SK-N-SH (cell line): ENCODE measurements at regions not wholly inside any gene's neighbourhood (a gene's known extent, or its start where the extent isn't known, plus 50 kb on each side); places are given as distances from the start of the nearest gene placed in this dataset.

Experiments
- CTCF ChIA-PET: fragments of 300-600, 350-600 bp; formaldehyde crosslinking; extraction: SDS; loops from one replicate; lab custom pipeline; 2021; lab: Yijun Ruan, JAX
- POLR2A ChIA-PET: fragments of 350-600 bp; sonication (Branson Sonifier 250); formaldehyde crosslinking; extraction: SDS; loops from one replicate; lab custom pipeline; 2020; ENCODE audit warnings: antibody characterized with exemption, inconsistent platforms; lab: Yijun Ruan, JAX
- DNase-seq: peaks from one replicate; pipeline ENCODE4 v3.0.0; 2012
- H2AFZ ChIP-seq: fragments of 200-600 bp; sonication (generic); 2 replicates; pipeline ENCODE4 v1.8.1; 2016; ENCODE audit warnings: antibody characterized with exemption, mild to moderate bottlenecking, low read depth
- H3F3A ChIP-seq: fragments of 200-600 bp; sonication (generic); replicated peaks from 2 replicates; pipeline ENCODE3; 2016; ENCODE audit warnings: antibody characterized with exemption, mild to moderate bottlenecking; ENCODE audit not compliant: insufficient read depth
- H3K27ac ChIP-seq, 2 experiments: fragments of 200-500 bp in 1 of 2; fragments of 200-600 bp in 1 of 2; sonication (Bioruptor generic) in 1 of 2; sonication (generic), shearing (Covaris generic) in 1 of 2; 2 replicates each; pipeline versions ENCODE4 v1.5.1 to v1.6.1; 2014 to 2016; ENCODE audit warnings: low read depth in 2 of 2, inconsistent platforms in 1 of 2, low read length in 1 of 2, mild to moderate bottlenecking in 1 of 2, mixed read lengths in 1 of 2
- H3K27me3 ChIP-seq: fragments of 200-600 bp; sonication (generic), shearing (Covaris generic); 2 replicates; pipeline ENCODE4 v1.6.1; 2016; ENCODE audit warnings: mixed run types; ENCODE audit not compliant: insufficient read depth
- H3K36me3 ChIP-seq, 2 experiments: fragments of 200-500 bp in 1 of 2; fragments of 200-600 bp in 1 of 2; sonication (Bioruptor generic) in 1 of 2; sonication (generic) in 1 of 2; replicated peaks in 1 of 2; 2 replicates each; pipeline versions ENCODE3 to v1.5.1; 2014 to 2016; ENCODE audit warnings: low read length in 1 of 2, mild to moderate bottlenecking in 1 of 2; ENCODE audit not compliant: insufficient read depth in 2 of 2, control insufficient read depth in 1 of 2
- H3K4me1 ChIP-seq, 2 experiments: fragments of 200-500 bp in 1 of 2; fragments of 200-600 bp in 1 of 2; sonication (Bioruptor generic) in 1 of 2; sonication (generic), shearing (Covaris generic) in 1 of 2; 2 replicates each; pipeline versions ENCODE4 v1.5.1 to v1.6.1; 2014 to 2016; ENCODE audit warnings: low read depth in 1 of 2, low read length in 1 of 2, mixed run types in 1 of 2; ENCODE audit not compliant: insufficient read depth in 2 of 2, control insufficient read depth in 1 of 2
- H3K4me2 ChIP-seq: fragments of 200-600 bp; sonication (generic), shearing (Covaris generic); 2 replicates; pipeline ENCODE4 v1.6.1; 2017; ENCODE audit warnings: mixed run types
- H3K4me3 ChIP-seq, 2 experiments: fragments of 200-500 bp in 1 of 2; fragments of 200-600 bp in 1 of 2; sonication (Bioruptor generic) in 1 of 2; sonication (generic), shearing (Covaris generic) in 1 of 2; 2 replicates each; pipeline versions ENCODE4 v1.5.1 to v1.8.1; 2014 to 2016; ENCODE audit warnings: low read depth in 2 of 2, inconsistent platforms in 1 of 2, low read length in 1 of 2, mild to moderate bottlenecking in 1 of 2, mixed read lengths in 1 of 2, moderate library complexity in 1 of 2
- H3K79me2 ChIP-seq: fragments of 200-600 bp; sonication (generic); 2 replicates; pipeline ENCODE4 v1.8.1; 2017; ENCODE audit warnings: mild to moderate bottlenecking; ENCODE audit not compliant: insufficient read depth
- H3K9ac ChIP-seq: fragments of 200-600 bp; sonication (generic); 2 replicates; pipeline ENCODE4 v1.6.1; 2017; ENCODE audit warnings: mixed run types
- H3K9me2 ChIP-seq: fragments of 200-600 bp; sonication (generic); 2 replicates; pipeline ENCODE4 v1.6.1; 2017; ENCODE audit warnings: mixed run types
- H3K9me3 ChIP-seq: fragments of 200-600 bp; sonication (generic); 2 replicates; pipeline ENCODE4 v1.6.1; 2017; ENCODE audit warnings: mixed run types, mild to moderate bottlenecking, moderate library complexity
- H4K20me1 ChIP-seq: fragments of 200-600 bp; sonication (generic); 2 replicates; pipeline ENCODE4 v1.6.1; 2017; ENCODE audit warnings: mild to moderate bottlenecking, mixed run types; ENCODE audit not compliant: insufficient read depth
- CHD2 ChIP-seq: fragments of 150-350 bp; IDR thresholded peaks from 2 replicates; pipeline ENCODE4 v1.6.1; 2018; ENCODE audit warnings: low read length; ENCODE audit not compliant: partially characterized antibody
- EZH2phosphoT487 ChIP-seq: fragments of 200-600 bp; sonication (generic); IDR thresholded peaks from 2 replicates; pipeline ENCODE4 v1.6.1; 2017; ENCODE audit warnings: low read depth, mixed run types, mild to moderate bottlenecking, antibody characterized with exemption, moderate library complexity, borderline replicate concordance
- FOSL2 ChIP-seq: IDR thresholded peaks from 2 replicates; pipeline ENCODE4 v1.4.0; 2012; ENCODE audit warnings: low read depth, mild to moderate bottlenecking, moderate library complexity, borderline replicate concordance
- FOXJ3 ChIP-seq: sonication (generic); formaldehyde crosslinking; IDR thresholded peaks from 2 replicates; pipeline ENCODE4 v1.5.1; 2020; ENCODE audit warnings: mild to moderate bottlenecking, missing genetic modification reagents
- GABPA ChIP-seq: IDR thresholded peaks from 2 replicates; pipeline ENCODE4 v1.4.0; 2012; ENCODE audit warnings: low read depth, mild to moderate bottlenecking
- GATA2 ChIP-seq: sonication (generic); formaldehyde crosslinking; IDR thresholded peaks from 2 replicates; pipeline ENCODE4 v1.5.0; 2020; ENCODE audit warnings: mild to moderate bottlenecking, missing genetic modification reagents
- JUND ChIP-seq: IDR thresholded peaks from 2 replicates; pipeline ENCODE4 v1.4.0; 2012
- NFIC ChIP-seq: IDR thresholded peaks from 2 replicates; pipeline ENCODE4 v1.4.0; 2012; ENCODE audit warnings: borderline replicate concordance
- PBX3 ChIP-seq: IDR thresholded peaks from 2 replicates; pipeline ENCODE4; 2012
- RAD21 ChIP-seq: IDR thresholded peaks from 2 replicates; pipeline ENCODE4 v1.6.1; 2012; ENCODE audit warnings: mild to moderate bottlenecking, low read length
- RCOR1 ChIP-seq: fragments of 150-350 bp; IDR thresholded peaks from 2 replicates; pipeline ENCODE4 v1.6.1; 2017; ENCODE audit warnings: antibody characterized with exemption, low read length
- REST ChIP-seq: IDR thresholded peaks from 2 replicates; pipeline ENCODE4 v1.6.1; 2012; ENCODE audit warnings: mild to moderate bottlenecking, low read depth, low read length, moderate library complexity
- RFX5 ChIP-seq: IDR thresholded peaks from 2 replicates; pipeline ENCODE4 v1.6.1; 2012; ENCODE audit warnings: mild to moderate bottlenecking, improper control_type of control experiment, low read length
- SIN3A ChIP-seq: IDR thresholded peaks from 2 replicates; pipeline ENCODE4 v1.6.1; 2012; ENCODE audit warnings: low read depth, mild to moderate bottlenecking, low read length, moderate library complexity, borderline replicate concordance
- WGBS: methylation state at CpG from one replicate; pipeline ENCODE4 v1.1.6; 2017; ENCODE audit warnings: low lambda C conversion rate; 5-methylcytosine and 5-hydroxymethylcytosine counted together
- TF ChIP-seq, protein P1 (sequence below): IDR thresholded peaks from 2 replicates; pipeline ENCODE4 v1.4.0; 2012; ENCODE audit warnings: low read depth, borderline replicate concordance
- TF ChIP-seq, protein P2 (sequence below): IDR thresholded peaks from 2 replicates; pipeline ENCODE4 v1.4.0; 2012; ENCODE audit warnings: low read depth, borderline replicate concordance

GRCh38 chr5:115428676-115429075, 115.9 kb downstream of the FEM1C start:
- H3K79me2 ChIP-seq = no peaks in the 10 kb centered on the region
- H3K9me3 ChIP-seq = no peaks in the 10 kb centered on the region
- H3K27me3 ChIP-seq = no peaks in the 10 kb centered on the region
- H3K4me3 ChIP-seq = no peak overlapping the region
- no peaks in the 10 kb centered on the region for H3K4me1 ChIP-seq
- H4K20me1 ChIP-seq = no peaks in the 10 kb centered on the region
- no peak for DNase-seq
- H3F3A ChIP-seq = peaks cover 3% of the 10 kb centered on the region
- TF ChIP-seq REST = no peak
- TF ChIP-seq PBX3 = no peak
- TF ChIP-seq JUND = no peak
- no peak for TF ChIP-seq GATA2 (CRISPR knock-in tag)
- no peak for TF ChIP-seq RFX5
- TF ChIP-seq CHD2 = no peak
- TF ChIP-seq, protein P1, sequence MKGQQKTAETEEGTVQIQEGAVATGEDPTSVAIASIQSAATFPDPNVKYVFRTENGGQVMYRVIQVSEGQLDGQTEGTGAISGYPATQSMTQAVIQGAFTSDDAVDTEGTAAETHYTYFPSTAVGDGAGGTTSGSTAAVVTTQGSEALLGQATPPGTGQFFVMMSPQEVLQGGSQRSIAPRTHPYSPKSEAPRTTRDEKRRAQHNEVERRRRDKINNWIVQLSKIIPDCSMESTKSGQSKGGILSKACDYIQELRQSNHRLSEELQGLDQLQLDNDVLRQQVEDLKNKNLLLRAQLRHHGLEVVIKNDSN = no peak
- TF ChIP-seq RCOR1 = no peak
- no peak for TF ChIP-seq FOXJ3 (CRISPR knock-in tag)
- H3K36me3 ChIP-seq = no peaks in the 10 kb centered on the region
- H3K4me2 ChIP-seq = no peak overlapping the region
- CTCF ChIA-PET = no interaction called here
- 100% methylated on average over 1 of the region's 2 CpGs for WGBS
- no peak overlapping the region for H3K27ac ChIP-seq
- POLR2A ChIA-PET = no interaction called here
- no peak overlapping the region for H3K9ac ChIP-seq
- no peak overlapping the region for H2AFZ ChIP-seq
- H3K9me2 ChIP-seq = no peaks in the 10 kb centered on the region

GRCh38 chr5:115428248-115428647, 116.3 kb downstream of the FEM1C start:
- no peaks in the 10 kb centered on the region for H3K9me3 ChIP-seq
- no peak overlapping the region for H2AFZ ChIP-seq
- H3K79me2 ChIP-seq = no peaks in the 10 kb centered on the region
- H3K4me3 ChIP-seq = no peak overlapping the region
- H3K4me1 ChIP-seq = no peaks in the 10 kb centered on the region; a peak in 1 of 4 replicates
- H3K9me2 ChIP-seq = no peaks in the 10 kb centered on the region
- no peak overlapping the region for H3K9ac ChIP-seq
- no peak overlapping the region for H3K27ac ChIP-seq
- no peaks in the 10 kb centered on the region for H4K20me1 ChIP-seq
- DNase-seq = no peak
- POLR2A ChIA-PET = no interaction called here
- peaks cover 3% of the 10 kb centered on the region for H3F3A ChIP-seq
- no peaks in the 10 kb centered on the region for H3K27me3 ChIP-seq
- H3K36me3 ChIP-seq = no peaks in the 10 kb centered on the region
- WGBS = 73% methylated on average over 2 of the region's 2 CpGs
- CTCF ChIA-PET = no interaction called here
- H3K4me2 ChIP-seq = no peak overlapping the region
- TF ChIP-seq GABPA = no peak
- no peak for TF ChIP-seq SIN3A
- TF ChIP-seq EZH2phosphoT487 = no peak
- TF ChIP-seq, protein P1 = no peak
- no peak for TF ChIP-seq NFIC
- no peak for TF ChIP-seq RAD21
- no peak for TF ChIP-seq REST
- no peak for TF ChIP-seq FOSL2
- TF ChIP-seq RCOR1 = no peak
- TF ChIP-seq, protein P2, sequence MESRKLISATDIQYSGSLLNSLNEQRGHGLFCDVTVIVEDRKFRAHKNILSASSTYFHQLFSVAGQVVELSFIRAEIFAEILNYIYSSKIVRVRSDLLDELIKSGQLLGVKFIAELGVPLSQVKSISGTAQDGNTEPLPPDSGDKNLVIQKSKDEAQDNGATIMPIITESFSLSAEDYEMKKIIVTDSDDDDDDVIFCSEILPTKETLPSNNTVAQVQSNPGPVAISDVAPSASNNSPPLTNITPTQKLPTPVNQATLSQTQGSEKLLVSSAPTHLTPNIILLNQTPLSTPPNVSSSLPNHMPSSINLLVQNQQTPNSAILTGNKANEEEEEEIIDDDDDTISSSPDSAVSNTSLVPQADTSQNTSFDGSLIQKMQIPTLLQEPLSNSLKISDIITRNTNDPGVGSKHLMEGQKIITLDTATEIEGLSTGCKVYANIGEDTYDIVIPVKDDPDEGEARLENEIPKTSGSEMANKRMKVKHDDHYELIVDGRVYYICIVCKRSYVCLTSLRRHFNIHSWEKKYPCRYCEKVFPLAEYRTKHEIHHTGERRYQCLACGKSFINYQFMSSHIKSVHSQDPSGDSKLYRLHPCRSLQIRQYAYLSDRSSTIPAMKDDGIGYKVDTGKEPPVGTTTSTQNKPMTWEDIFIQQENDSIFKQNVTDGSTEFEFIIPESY = no peak
